GM10266 (cell line): ENCODE measurements at regions not wholly inside any gene's neighbourhood (a gene's known extent, or its start where the extent isn't known, plus 50 kb on each side); places are given as distances from the start of the nearest gene placed in this dataset.

Experiments
- DNase-seq: peaks from one replicate; pipeline ENCODE4 v3.0.0; 2012; ENCODE audit errors: extremely low spot score
- TF ChIP-seq, protein P1 (sequence below): IDR thresholded peaks from 2 replicates; pipeline ENCODE4 v1.5.1; 2012; ENCODE audit warnings: mild to moderate bottlenecking, low read depth; ENCODE audit not compliant: control insufficient read depth, insufficient read depth; ENCODE audit errors: missing control alignments

GRCh38 chr3:144221761-144222160 is 250.1 kb downstream of the DIPK2A start:
- DNase-seq: no peak
- TF ChIP-seq, protein P1, sequence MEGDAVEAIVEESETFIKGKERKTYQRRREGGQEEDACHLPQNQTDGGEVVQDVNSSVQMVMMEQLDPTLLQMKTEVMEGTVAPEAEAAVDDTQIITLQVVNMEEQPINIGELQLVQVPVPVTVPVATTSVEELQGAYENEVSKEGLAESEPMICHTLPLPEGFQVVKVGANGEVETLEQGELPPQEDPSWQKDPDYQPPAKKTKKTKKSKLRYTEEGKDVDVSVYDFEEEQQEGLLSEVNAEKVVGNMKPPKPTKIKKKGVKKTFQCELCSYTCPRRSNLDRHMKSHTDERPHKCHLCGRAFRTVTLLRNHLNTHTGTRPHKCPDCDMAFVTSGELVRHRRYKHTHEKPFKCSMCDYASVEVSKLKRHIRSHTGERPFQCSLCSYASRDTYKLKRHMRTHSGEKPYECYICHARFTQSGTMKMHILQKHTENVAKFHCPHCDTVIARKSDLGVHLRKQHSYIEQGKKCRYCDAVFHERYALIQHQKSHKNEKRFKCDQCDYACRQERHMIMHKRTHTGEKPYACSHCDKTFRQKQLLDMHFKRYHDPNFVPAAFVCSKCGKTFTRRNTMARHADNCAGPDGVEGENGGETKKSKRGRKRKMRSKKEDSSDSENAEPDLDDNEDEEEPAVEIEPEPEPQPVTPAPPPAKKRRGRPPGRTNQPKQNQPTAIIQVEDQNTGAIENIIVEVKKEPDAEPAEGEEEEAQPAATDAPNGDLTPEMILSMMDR: no peak

DNA sequence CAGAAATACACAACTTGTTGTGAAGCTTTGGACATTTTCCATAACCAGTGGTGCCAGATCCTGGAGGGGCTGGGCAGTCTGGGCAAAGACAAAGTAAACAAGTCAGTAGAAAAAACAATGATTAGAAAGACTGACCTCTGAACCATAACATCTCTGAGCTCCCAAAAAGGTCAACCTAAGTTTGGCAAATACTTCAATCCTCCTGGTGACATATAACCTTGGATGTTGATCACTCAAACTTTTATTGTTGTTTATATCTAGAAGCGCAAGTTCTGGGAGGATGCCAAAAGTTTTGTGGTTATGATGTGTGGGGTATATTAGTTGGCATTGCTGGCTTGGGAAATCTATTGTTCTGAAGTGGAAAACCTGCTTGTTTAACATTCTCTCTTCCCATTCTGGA is 257.7 kb downstream of the DIPK2A start:
- TF ChIP-seq, protein P1: no peak
- DNase-seq: no peak

DNA sequence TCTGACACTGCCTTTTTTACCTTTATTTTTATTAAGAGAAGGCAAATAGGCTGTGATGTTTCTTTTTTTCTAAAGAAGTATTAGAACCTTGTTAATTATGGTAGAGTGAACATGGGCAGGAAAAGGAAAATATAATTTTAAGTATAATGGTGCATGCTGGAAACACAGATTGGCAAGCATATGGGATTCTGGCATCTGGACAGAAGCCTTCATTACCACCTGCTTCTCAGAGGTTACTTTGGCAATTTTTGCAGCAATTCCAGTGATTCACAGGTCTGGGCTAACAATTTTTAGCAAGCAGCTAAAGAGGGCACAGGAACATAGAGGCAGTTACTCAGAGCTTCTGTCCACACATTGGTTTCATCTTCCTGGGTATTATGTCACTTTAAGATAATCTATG is 258.3 kb downstream of the DIPK2A start:
- no peak for DNase-seq
- TF ChIP-seq, protein P1: no peak

DNA sequence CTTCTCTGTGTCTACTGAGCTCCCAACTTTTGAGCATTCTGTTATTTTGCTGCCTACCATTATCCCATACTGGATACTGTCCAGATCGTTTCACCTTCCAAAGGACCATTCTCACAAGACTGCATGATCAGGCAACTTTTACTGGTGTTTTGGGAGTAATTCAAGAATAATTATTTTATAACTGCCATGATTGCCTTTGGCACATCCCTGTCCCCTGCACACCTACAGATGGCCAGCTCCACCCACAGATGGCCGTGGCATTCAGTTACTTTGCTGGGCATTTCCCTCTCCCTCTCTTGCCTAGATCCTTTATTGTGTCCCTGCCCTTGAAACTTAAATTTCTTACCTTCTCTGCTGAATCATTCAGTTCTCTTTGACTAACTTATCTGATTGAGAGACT is 263.9 kb downstream of the DIPK2A start:
- TF ChIP-seq, protein P1: no peak
- DNase-seq: no peak

DNA sequence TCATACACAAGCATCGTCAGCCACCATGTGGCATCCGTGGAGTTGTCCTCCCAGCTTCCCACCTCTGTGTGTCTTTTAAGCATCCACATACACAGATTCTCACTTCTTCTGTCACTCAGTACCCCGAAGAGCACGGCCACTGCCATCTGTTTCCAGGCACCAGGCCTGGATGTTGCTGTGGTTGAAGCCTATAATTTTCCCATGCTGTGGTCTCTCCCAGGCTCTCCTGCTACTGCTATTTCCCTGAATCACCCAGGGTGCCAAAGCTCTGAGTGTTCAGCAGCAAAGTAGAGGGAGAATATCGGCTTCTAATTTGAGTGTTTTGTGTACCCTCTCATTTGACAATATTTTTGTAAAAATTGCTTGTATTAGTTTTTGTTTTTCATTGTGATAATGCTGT is 265.7 kb downstream of the DIPK2A start:
- TF ChIP-seq, protein P1: no peak
- no peak for DNase-seq

DNA sequence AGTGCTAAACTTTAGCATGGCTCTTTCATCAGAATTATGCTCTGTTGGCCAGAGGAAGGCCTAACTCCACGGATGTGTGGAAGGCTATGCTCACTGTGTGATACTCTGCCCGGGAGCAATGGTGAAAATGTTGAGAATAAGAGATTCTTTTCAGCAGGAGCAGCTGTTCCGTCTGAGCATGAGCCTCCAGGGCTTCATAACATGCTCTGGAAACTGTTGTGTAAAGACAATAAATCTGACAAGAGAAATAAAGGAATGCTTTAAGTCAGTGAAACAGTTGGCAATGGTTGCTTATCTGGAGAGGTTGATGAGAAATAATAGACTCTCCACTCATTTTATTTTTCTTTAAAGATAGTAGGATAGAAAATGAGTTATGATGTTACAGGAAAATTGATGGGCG is 269.8 kb downstream of the DIPK2A start:
- TF ChIP-seq, protein P1: no peak
- no peak for DNase-seq

DNA sequence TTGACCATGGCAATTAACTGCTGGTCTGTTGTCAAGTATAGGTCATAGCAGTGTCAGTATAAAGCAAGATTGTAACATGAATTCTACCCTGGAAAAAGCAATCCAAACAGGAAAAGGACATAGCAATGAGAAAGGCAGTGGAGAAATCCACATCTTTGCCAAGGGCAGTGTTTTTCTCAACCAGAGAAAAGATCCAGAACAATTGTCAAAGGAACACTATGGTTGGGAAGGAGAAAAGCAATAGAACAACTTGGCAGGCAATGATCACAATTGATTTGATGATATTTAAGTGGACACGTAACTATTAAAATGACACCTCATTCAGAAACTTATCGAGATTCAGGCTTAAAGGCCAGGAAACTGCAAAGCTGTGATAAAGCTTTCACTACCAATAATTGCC is 271.1 kb downstream of the DIPK2A start:
- TF ChIP-seq, protein P1: no peak
- no peak for DNase-seq
